HG03039 (cell line): ENCODE measurements at regions not wholly inside any gene's neighbourhood (a gene's known extent, or its start where the extent isn't known, plus 50 kb on each side); places are given as distances from the start of the nearest gene placed in this dataset.

ENCODE experiments used
- ATAC-seq: cut with Tn5 transposase; IDR thresholded peaks from one replicate; pipeline ENCODE4 v1.9.1; 2021; ENCODE audit warnings: mild to moderate bottlenecking, moderate library complexity; ENCODE audit not compliant: unreplicated experiment

GRCh38 chr22:47957649-47958048 is 1195.2 kb downstream of the TBC1D22A start:
- ATAC-seq = no peak

DNA sequence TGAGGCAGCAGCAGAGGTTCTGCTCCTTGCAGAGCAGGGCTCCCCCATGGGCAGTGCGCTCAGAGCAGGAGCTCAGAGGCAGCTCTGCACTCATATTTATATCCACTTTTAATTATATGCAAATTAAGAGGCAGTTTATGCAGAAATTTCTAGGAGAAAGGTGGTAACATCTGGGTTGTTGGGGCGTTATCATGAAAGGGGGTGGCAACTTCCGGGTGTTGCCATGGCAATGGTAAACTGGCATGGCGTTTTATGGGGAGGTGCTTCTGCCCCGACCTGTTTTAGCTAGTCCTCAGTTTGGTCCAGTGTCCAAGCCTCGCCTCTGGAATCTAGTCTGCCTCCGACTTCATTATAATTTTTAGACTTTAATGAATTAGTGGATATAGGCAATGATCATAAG is 1191.7 kb downstream of the TBC1D22A start:
- ATAC-seq = no peak

DNA sequence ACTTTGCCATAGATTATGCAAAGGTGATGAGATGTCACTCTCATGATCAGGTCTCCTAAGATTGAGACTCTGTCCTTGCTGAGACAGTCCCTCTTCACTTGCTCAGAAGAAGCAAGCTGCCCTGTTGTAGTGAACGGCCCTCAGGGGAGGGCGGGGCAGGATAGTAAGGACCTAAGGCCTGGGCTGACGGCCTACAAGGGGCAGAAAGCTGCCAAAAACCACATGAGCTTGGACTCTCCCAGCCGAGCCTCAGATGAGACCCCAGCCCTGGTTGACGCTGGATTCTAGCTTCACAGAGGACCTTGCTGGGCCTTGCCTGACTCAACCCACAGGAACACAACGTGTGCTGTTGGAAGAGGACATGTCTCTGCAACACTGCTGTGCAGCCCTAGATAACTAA is 1182.5 kb downstream of the TBC1D22A start:
- no peak for ATAC-seq

DNA sequence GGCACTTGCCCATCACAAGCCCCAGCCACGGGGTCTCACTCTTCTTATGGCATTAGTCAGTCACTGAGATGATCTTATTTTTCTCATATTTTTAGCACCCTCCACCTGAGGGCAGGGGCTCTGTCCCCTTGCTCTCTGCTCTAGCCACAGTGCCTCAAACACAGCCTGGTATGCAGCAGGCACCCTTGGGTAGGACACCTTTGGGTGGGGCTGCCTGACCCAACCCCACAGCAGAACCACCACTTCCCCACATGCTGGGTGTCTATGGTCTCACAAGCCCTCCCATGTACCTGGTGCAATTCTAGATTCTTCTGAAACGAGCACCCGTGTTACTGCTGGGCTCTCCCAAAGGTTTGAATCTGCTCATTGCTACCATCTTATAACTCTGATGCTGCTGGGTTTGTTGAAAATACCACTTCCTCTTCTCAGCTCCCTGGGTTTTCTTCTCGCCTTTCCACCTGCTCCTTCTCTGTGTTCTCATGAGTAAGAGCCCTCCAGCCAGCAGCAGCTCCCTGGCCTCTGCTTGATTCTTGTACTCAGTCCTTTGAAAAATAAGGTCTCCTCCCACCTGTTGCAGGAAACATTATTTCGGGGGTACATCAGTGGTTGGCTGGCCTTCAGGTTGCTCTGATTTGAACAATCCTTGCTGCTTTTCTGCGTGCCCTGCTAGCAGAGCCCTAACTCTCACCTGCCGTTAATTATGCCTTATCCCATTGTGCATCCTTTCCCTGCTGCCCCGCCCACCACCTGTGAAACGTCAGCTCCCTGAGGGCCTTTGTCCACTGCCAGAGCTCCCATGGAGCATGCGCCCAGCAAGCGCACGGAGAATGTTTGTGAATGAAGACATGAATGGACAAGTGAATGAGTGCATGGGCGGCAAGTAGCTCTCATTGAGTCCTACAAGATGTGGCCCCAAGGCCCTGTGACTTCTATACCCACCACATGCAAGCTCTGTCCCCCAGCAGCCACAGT is 1181.6 kb downstream of the TBC1D22A start:
- no peak for ATAC-seq

DNA sequence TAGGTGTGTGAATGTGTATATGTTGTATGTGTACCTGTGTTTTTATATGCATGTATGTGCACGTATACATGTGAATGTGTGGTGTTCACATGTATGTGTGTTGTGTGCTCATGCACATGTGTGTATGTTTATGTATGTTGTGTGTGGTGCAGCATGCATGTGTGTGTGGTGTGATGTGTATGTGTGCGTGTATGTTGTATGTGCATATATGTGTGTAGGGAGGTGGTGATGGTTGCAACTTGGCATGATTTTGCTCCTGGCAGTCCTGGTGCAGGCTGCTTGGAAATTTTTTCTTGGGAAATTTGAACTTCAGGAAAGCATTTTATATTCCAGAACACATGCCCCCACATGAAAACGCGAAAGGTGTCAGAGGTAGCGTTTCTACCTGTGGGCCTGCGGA is 1177.8 kb downstream of the TBC1D22A start:
- ATAC-seq = no peak

GRCh38 chr22:47933891-47934290 is 1171.4 kb downstream of the TBC1D22A start:
- ATAC-seq = no peak

GRCh38 chr22:47933226-47933625 is 1170.8 kb downstream of the TBC1D22A start:
- no peak for ATAC-seq

DNA sequence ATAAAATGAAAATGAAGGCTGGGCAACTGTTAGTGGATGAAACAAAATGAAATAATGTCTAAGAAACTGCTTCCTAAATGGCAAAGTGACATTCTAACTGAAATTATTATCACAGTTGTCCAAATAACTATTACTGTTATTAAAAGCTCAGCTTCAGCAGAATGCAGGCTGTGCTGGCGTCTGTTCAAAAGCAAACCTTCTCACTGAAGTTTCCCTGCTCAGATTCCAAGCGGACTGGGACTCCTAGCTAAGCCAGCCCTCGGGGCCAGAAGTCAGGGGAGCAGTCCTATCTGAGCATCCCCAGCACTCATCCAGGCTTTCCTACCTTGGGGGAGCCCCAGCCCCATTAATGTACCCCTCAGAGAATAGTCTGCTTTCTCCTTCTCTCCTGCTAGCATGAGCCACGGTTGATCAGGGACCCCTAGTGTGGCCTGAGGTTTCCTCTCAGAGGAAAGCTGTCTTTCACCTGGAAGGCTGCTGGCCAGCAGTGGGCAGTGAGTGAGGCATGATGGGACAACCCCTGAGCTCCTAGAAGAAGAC is 1167.3 kb downstream of the TBC1D22A start:
- ATAC-seq = no peak

DNA sequence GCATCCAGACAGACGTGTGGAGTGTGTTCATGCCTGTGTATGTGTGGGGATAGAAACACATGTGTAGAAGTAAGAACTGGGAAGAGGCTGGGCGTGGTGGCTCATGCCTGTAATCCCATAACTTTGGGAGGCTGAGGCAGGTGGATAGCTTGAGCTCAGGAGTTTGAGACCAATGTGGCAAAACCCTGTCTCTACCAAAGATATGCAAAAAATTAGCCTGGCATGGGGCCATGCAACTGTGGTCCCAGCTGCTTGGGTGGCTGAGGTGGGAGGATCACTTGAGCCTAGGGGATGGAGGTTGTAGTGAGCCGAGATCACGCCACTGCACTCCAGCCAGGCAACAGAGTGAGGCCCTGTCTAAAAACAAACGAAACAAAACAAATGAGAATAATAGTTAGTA is 1166.6 kb downstream of the TBC1D22A start:
- ATAC-seq = no peak

DNA sequence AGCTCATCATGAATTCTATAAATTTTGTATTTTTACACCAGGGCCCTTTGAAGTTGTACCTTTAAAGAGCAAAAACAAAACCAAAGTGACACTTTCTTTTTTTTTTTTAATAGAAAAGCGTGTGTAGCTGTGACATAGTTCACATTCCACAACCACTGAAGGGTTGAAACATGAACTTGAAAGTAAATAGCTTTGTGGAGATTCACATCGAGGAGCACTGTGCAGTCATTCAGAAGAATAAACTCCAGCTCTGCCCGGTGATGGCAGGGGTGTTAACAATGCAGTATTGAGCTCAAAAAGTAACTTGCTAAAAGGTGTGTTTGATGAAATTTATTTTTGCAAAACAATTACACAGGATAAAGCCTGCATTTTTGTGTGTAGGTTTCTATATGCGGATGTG is 1166.2 kb downstream of the TBC1D22A start:
- no peak for ATAC-seq

DNA sequence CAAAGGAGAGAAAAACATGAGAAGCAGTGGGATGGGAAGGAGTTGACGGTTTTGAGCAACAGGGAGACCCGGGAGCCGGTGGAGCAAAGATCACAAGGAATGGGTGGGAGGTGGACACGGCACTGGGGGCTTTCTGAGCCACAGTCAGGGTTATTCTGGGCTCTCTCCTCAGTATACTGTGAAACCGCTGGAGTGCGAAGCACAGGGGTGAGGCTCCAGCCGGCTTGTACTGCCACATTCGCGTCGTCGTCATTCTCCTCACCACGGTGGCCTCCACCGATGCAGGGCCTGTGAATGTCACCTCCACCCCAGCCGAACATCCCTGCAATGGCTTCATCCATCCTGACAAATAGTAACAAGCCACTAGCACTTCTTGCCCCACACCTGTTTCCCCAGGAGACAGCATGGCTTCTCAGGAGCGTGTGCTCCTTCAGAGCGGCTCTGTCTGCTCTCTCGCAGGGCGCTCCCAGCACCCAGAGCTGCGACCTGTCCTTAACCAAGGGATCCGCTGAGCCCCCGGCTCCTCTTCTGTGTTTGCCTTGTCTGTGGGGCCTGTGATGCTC is 1165.3 kb downstream of the TBC1D22A start:
- ATAC-seq = no peak

DNA sequence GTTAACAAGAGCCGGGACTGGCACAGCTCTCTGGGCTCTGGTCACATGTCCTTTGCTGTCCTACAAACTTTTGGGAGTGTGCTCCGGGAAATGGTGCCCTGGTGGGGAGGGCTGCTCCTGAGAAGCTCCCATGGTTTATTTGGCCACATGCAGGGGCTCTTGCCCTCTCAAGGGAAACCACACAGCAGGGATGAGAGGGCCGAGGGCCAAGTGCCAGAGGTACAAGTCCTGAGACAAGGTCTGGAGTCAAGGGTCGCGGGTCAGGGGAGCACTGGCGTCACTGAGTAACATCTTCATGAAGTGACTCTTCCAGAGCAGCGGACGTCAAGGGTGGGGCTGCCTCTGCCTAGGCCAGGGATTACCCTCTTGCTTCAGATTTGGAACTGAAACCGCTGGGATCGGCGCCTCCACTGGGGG is 1160.6 kb downstream of the TBC1D22A start:
- no peak for ATAC-seq

- no peak for ATAC-seq
These were observed 1159.5 kb downstream of the TBC1D22A start for GRCh38 chr22:47921906-47922305.

DNA sequence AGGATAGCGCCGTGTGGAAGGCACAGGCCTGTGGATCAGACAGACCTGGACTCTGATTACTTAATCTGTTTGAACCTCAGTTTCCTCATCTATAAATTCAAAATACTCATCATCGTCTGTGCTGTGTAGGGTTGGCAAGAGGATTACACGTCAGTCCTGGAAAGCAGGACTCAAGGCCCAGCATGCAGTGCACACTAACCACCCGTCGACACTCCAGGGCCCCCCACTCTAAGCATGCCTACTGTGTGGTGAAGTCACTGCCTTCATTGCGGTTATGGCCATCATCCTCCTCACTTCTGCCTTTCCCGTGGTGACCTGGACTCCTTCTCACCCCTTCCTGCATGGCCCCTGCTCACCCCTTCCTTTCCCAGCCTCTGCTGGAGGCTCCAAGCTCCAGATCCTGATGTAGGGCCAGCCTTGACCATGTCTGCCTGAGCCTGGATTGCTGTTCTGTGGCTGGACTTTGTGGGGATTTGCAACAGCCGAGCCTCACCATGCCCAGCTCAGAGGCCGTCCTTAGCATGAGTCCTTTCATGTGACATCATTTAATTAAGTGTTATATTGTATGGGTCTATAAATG is 1158.0 kb downstream of the TBC1D22A start:
- ATAC-seq = no peak

GRCh38 chr22:47919893-47920292 is 1157.4 kb downstream of the TBC1D22A start:
- ATAC-seq = no peak

DNA sequence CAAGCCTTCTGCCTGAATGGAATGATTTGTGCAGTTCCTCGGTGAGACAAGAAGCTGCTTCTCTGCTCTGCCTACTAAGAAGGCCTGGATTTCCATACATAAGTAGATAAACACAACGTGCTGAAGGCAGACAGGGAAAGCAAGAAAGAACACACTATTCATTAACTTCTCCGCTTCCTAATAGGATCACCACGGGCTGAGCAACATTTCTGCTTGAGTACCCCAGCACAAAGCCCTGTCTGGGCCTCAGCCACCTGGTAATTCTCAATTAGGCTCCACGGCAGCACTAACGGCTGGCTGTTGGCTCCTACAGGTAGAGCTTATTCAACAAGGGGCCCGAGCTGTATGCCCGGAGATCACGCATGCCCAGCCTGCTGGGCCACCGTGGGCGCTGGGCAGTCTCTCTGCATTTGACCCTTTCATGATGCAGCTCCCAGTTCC is 1156.6 kb downstream of the TBC1D22A start:
- ATAC-seq = no peak

DNA sequence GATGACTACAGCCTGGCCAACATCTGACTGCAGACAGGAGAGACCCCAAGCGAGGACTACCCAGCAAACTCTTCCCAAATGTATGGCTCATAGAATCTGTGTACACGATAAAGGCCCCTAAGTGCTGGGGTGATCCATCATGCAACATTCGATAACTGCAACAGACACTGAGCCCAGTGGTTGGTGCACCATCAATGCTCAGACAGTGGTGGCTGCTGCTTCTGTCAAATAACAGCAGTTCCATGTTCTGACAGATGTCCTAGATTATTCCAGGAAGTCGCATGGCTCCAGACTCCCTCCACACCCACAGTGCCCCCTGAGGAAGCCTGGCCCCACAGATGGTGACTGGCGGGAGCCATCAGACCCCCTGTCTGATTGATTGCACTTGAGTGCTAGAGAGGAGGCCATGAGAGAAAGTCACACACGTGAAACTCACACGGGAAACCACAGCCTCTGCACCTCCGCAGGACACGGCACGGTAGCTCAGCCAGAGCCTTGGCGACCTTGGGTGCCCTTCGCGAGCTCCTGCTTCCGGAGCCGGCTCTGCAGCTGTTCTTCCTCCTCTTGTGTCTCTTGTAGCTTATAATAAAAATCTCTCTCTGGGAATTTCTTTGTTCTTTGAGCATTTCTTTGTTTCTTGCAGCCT is 1155.9 kb downstream of the TBC1D22A start:
- ATAC-seq = no peak

DNA sequence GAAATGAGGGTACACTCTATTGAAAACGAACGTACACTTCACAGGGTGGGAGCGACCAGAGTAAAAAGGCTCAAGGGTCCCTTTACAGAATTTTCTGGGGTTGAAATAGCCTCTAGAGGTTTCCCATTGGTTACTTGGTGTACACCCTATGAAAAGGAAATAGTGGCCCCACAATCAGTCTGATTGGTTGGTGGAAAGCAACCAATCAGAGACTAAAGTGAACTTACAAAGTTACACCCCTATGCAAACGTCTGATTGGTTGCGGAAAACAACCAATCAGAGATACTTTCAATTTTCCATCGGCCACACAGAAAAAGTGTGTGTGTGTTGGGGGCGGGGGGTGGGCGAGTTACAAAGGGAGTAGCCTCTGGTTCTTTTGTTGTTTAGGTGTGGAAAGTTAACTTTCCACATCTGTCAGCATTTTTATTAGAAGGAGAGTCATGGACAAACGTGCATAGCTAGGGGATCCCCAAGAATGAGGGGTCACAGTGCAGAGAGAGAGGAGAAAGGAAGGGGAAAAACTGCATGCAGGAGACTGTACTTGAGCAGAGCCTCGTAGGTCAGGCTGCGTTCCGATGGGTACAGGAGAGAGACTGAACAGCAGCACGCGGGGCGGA is 1152.1 kb downstream of the TBC1D22A start:
- ATAC-seq = no peak

- no peak for ATAC-seq
These were observed 1140.3 kb downstream of the TBC1D22A start for GRCh38 chr22:47902646-47903180.

GRCh38 chr22:47901911-47902310 is 1139.5 kb downstream of the TBC1D22A start:
- ATAC-seq = no peak
